GM10266 (cell line): ENCODE measurements at regions not wholly inside any gene's neighbourhood (a gene's known extent, or its start where the extent isn't known, plus 50 kb on each side); places are given as distances from the start of the nearest gene placed in this dataset.

Experiments
- DNase-seq: peaks from one replicate; pipeline ENCODE4 v3.0.0; 2012; ENCODE audit errors: extremely low spot score
- CTCF ChIP-seq: IDR thresholded peaks from 2 replicates; pipeline ENCODE4 v1.5.1; 2012; ENCODE audit warnings: mild to moderate bottlenecking, low read depth; ENCODE audit not compliant: control insufficient read depth, insufficient read depth; ENCODE audit errors: missing control alignments

- DNase-seq, result no peak
- TF ChIP-seq CTCF, result no peak
These were observed 296.6 kb downstream of the PLOD2 start for GRCh38 chr3:145864336-145864735.

- no peak for DNase-seq
- TF ChIP-seq CTCF, result no peak
These were observed 295.5 kb downstream of the PLOD2 start for GRCh38 chr3:145865399-145866018.

GRCh38 chr3:145869958-145870357 lies 291.0 kb downstream of the PLOD2 start:
- no peak for TF ChIP-seq CTCF

GRCh38 chr3:145882436-145882835 lies 278.5 kb downstream of the PLOD2 start:
- no peak for TF ChIP-seq CTCF
- no peak for DNase-seq

More at GRCh38 chr3:145869958-145870357, 291.0 kb downstream of the PLOD2 start:
- DNase-seq, result peak; percentile 4

- DNase-seq, result no peak
- no peak for TF ChIP-seq CTCF
These were observed 271.3 kb downstream of the PLOD2 start for GRCh38 chr3:145889730-145890129.

- TF ChIP-seq CTCF, result no peak
- DNase-seq, result no peak
These were observed 268.1 kb downstream of the PLOD2 start for GRCh38 chr3:145892869-145893268.

- TF ChIP-seq CTCF, result no peak
- DNase-seq, result no peak
These were observed 267.7 kb downstream of the PLOD2 start for GRCh38 chr3:145893331-145893730.
